KOPT-K1 (cell line): ENCODE measurements at regions not wholly inside any gene's neighbourhood (a gene's known extent, or its start where the extent isn't known, plus 50 kb on each side); places are given as distances from the start of the nearest gene placed in this dataset.

Source experiments
- H3K27ac ChIP-seq: fragments of 200-600 bp; sonication (generic); 2 replicates; pipeline ENCODE4 v1.5.1; 2016; ENCODE audit warnings: antibody characterized with exemption, mild to moderate bottlenecking, low read depth, low read length; ENCODE audit not compliant: poor library complexity, severe bottlenecking
- H3K36me3 ChIP-seq: fragments of 200-600 bp; sonication (generic); 2 replicates; pipeline ENCODE4 v1.5.1; 2017; ENCODE audit warnings: antibody characterized with exemption, mild to moderate bottlenecking, low read length, moderate library complexity; ENCODE audit not compliant: insufficient read depth
- H3K9me3 ChIP-seq: fragments of 200-600 bp; sonication (generic); 2 replicates; pipeline ENCODE4 v1.5.1; 2017; ENCODE audit warnings: antibody characterized with exemption, low read length, mild to moderate bottlenecking; ENCODE audit not compliant: insufficient read depth, poor library complexity, severe bottlenecking

GRCh38 chr20:60294632-60295031, 336.4 kb downstream of the CDH26 start:
- peaks cover 29% of the 10 kb centered on the region for H3K36me3 ChIP-seq
- peak overlapping the region; percentile 70 for H3K27ac ChIP-seq
- H3K9me3 ChIP-seq, result peaks cover 29% of the 10 kb centered on the region

DNA sequence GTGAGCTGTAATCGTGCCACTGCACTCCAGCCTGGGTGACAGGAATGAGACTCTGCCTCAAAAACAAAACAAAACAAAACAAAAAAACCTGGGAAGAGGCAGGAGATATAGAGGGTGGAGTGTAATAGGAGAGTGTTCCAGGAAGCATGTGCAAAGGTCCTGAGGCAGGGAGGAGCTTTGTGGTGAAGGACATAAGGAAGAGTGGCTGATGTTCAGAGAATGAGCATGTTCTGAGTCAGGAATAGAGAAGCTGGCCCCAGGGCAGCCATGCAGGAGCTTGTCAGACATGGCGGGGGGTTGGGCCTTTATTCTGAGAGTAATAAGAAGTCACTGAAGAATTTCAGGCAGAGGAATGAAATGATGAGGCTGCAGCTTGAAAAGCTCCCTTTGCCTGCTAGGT, 337.0 kb downstream of the CDH26 start:
- peaks cover 23% of the 10 kb centered on the region for H3K36me3 ChIP-seq
- peak overlapping the region; percentile 70 for H3K27ac ChIP-seq

GRCh38 chr20:60297649-60298048, 339.4 kb downstream of the CDH26 start:
- Histone ChIP-seq H3K27ac (peak overlapping the region; percentile 84), H3K9me3 (no peaks in the 10 kb centered on the region), H3K36me3 (peaks cover 3% of the 10 kb centered on the region; the same call in 1 of the 2 replicates)

More for the DNA sequence above, 337.0 kb downstream of the CDH26 start:
- peaks cover 24% of the 10 kb centered on the region for H3K9me3 ChIP-seq

- no peaks in the 10 kb centered on the region; the same call in 1 of the 2 replicates for H3K36me3 ChIP-seq
- peak overlapping the region; percentile 84 for H3K27ac ChIP-seq
- H3K9me3 ChIP-seq, result no peaks in the 10 kb centered on the region
Measured at GRCh38 chr20:60298647-60299046, 340.4 kb downstream of the CDH26 start.

GRCh38 chr20:60299951-60300350, 341.7 kb downstream of the CDH26 start:
- no peaks in the 10 kb centered on the region for H3K9me3 ChIP-seq
- peak overlapping the region; percentile 84 for H3K27ac ChIP-seq
- peaks cover 11% of the 10 kb centered on the region for H3K36me3 ChIP-seq

GRCh38 chr20:60300374-60300773, 342.2 kb downstream of the CDH26 start:
- Histone ChIP-seq H3K27ac (peak overlapping the region; percentile 84), H3K9me3 (no peaks in the 10 kb centered on the region), H3K36me3 (peaks cover 16% of the 10 kb centered on the region)

DNA sequence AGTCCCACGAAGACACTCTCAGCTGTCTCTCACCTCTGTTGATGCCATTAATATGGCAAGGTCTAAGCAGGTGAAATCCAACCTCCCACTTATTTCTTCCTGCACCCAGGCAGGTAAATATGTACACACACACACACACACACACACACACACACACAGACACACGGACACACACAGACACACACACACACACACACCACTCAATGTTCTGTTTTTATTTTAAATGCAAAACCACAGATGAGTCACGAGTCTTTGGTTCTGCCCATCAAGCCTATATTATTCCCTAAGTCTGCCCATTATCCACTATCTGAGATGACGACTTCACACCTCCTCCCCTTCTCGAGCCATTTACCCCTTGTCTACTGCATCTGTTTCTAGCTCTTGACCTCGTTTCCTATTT, 344.7 kb downstream of the CDH26 start:
- Histone ChIP-seq H3K9me3 (no peaks in the 10 kb centered on the region), H3K27ac (peak overlapping the region; percentile 53), H3K36me3 (peaks cover 23% of the 10 kb centered on the region)

GRCh38 chr20:60304026-60304590, 345.9 kb downstream of the CDH26 start:
- Histone ChIP-seq H3K36me3 (peaks cover 27% of the 10 kb centered on the region), H3K27ac (peak overlapping the region; percentile 53), H3K9me3 (no peaks in the 10 kb centered on the region)

DNA sequence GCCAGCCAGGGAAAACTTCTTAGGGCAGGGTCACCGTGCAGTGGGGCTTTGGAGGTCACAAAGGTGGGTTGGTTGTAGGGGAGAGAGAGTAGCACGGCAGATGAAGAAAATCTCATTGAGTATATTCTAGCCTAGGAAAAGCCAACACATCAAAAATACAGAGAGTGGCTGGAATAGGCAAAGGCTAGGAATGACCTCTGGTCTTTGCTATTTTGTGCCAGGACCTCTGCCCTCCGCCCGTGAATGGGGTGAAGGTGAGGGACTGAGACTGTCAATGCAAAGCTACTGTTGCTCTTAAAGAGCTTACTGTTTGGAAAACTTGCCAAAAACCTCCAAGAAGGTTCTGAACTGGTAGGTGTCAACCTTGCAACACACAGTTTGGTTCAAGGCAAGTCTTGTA, 346.7 kb downstream of the CDH26 start:
- Histone ChIP-seq H3K36me3 (peaks cover 31% of the 10 kb centered on the region), H3K9me3 (no peaks in the 10 kb centered on the region), H3K27ac (no peak overlapping the region)

GRCh38 chr20:60306105-60306504, 347.9 kb downstream of the CDH26 start:
- Histone ChIP-seq H3K27ac (no peak overlapping the region), H3K36me3 (peaks cover 32% of the 10 kb centered on the region), H3K9me3 (no peaks in the 10 kb centered on the region)

DNA sequence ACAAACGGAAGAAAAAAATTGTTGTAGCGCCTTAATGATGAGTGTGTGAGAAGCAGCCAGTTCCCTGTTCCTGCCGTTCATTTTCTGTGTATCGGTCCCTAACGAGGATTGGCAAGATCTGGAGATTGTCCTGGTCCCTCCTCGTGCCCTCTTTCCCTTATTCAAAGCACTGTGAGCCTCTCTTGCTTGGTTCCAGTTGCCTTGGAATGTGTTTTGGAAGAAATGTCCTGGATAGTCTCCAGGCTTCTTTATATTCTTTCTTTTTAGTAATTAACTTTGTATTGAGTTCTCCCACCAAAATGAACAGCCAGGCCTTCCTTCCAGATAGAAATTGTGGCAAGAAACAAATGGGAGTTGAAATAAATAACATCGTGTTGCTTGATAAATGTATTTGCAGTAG, 348.3 kb downstream of the CDH26 start:
- Histone ChIP-seq H3K9me3 (no peaks in the 10 kb centered on the region), H3K27ac (no peak overlapping the region), H3K36me3 (peaks cover 32% of the 10 kb centered on the region)

- no peak overlapping the region for H3K27ac ChIP-seq
- H3K36me3 ChIP-seq, result peaks cover 30% of the 10 kb centered on the region
- H3K9me3 ChIP-seq, result no peaks in the 10 kb centered on the region
Measured at GRCh38 chr20:60310560-60311349, 352.5 kb downstream of the CDH26 start.

DNA sequence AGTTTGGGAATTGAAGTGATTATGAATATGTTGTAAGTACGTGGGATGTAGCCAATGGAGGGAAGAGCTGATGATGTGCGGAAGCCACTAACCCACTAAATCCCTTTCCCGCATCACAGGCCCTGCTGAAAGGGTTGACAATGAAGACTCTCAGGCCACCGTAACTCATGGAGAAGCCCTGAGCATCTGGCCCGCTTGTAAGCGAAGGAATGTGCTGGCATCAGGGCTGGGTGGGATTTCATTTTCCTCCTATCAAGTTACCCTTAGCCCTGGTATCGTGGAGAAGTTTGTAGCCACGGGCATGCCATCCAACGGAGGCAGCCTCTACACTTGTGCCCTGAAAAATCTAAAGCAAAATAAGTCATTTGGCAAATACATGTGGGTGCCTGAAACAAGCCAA, 355.0 kb downstream of the CDH26 start:
- peak overlapping the region; percentile 10 for H3K27ac ChIP-seq
- peaks cover 39% of the 10 kb centered on the region for H3K36me3 ChIP-seq
- no peaks in the 10 kb centered on the region for H3K9me3 ChIP-seq

DNA sequence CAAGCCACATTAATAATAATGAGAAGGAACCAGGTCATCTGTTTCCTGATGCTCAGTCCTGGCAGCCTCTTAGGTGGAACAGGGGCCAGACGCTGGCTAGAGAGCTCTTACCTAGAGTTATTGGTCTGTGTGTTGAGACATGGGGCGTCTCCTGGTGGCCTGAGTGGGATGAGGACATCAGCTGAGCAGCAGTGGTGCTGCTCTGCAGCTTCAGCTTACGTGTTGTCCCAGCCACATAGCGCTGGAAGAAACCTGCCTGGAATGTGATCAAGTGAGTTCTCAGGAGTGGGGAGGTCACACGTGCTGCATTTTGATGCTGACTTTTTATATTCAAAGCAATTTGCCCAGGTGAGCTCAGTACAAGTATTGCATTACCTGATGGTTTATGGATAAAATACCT, 355.4 kb downstream of the CDH26 start:
- no peaks in the 10 kb centered on the region for H3K9me3 ChIP-seq
- H3K36me3 ChIP-seq, result peaks cover 39% of the 10 kb centered on the region
- H3K27ac ChIP-seq, result peak overlapping the region; percentile 10

- Histone ChIP-seq H3K27ac (no peak overlapping the region), H3K9me3 (no peaks in the 10 kb centered on the region), H3K36me3 (peaks cover 44% of the 10 kb centered on the region)
Measured at GRCh38 chr20:60314727-60315126, 356.5 kb downstream of the CDH26 start.
